Left hindlimb (tissue), 1 donor: ENCODE measurements at regions not wholly inside any gene's neighbourhood (a gene's known extent, or its start where the extent isn't known, plus 50 kb on each side); places are given as distances from the start of the nearest gene placed in this dataset.
A peak's percentile ranks its signal among the peaks of the same experiment; 100 is the strongest.

Experiments used
- DNase-seq: peaks from one replicate; pipeline ENCODE4 v3.0.0-alpha.2; 2018

DNA sequence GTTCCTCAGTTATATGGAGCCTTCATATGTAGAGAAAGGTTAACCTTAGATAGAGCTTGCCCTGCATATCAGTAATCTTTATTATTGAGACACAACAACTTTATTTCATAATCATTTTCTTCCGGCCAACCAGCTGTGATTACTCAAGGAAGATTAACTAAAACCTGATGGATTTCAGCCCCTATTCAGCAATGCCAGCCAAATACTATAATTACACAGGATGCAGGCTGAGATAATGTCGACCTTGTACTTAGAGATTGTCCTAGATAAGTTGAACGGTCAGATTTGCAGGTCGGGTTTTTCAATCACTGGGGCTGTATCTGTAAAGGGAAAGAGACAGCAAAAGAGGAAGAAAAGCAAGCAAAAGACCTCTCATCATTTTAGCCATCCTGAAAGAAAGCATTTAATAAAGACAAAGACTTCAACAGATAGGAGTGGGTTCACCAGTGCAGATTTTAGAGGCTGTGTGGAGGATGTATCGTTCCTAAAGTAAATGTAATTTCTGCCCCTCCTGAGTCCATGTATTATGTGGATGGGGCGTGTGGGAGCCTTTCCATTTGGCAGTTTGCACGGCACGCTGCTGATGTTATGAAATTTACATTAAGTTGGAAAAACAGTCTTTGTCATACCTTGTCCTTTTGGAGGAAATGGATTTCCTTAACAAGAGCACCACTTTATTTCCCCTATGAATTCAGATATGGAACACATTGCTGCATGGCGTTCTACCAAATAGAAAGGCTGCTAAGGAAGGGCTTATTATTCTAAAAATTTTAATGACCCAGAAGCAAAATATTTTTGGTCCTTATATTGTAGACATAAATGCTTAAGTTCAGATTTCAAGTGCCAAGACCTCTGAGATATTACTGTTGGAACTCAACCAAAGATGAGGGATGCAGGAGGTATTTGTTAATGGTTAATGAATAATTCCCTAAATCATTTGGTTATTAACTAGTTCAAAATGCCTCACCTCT is 496.7 kb downstream of the SPRY1 start:
- DNase-seq = peak; percentile 77

DNA sequence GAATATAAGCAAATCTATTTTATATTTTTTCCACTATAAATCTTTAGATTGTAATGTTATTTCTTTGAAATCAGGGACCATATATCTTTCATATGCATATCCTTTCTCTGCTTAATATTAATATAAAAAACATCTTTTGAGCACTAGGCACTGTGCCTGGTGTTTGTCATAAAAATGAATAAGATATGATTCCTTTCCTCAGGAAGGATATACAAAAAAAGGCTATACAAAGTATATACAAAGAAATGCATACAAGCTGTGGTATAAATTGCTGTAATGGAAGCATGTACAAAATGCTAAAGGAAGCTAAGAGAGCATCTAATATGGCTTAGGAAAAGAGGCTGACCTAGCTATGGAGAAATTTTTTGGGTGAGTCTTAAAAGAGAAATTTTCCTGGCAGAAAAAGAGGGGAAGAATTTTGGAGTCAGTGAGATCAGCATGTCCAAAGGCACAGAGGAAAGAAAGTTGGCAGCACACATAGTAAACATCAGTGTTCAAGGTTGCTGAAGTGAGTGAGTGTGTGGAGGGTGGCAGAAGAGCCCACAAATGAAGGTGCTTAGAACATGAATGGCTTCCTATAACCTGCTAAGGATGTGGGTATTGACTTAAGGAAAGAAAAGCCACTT is 500.0 kb downstream of the SPRY1 start:
- DNase-seq = no peak

- DNase-seq = no peak
These were observed 502.5 kb downstream of the SPRY1 start for GRCh38 chr4:123898946-123899666.

- no peak for DNase-seq
These were observed 508.3 kb downstream of the SPRY1 start for GRCh38 chr4:123904882-123905281.

DNA sequence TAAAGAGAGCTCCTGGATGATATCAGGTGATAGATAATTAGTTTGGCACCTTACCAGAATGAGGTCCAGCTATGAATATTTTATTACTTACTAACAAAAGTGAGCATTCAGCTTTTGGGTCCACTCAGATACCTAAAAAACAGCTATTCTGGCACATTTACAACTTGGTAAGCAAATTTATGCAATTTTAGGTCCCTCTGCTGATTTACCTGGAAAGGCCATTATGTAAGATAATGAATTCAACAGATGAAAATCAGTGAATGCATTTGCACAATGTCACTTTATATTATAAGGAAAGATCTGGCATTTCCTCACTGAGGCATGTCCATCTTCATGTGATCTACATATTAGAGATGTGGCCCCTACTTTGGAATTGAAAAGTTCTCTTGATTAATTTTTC is 517.0 kb downstream of the SPRY1 start:
- no peak for DNase-seq

DNA sequence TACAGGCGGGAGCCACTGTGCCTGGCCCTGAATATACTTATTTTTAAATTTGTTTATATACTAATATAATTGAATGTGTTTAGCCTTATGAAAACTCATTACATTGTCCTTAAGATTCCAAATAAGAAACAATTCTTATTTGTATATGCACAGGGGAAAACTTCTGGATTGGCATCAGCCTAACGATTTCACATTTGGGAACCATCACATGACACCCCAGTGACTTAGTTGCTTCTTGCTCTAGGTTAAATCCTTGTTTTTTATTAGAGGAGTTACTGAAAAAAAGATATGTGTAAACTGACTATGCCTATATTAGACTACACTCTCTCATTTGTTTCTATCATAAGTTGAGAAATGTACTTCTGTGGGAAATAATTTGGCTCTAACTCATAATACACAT is 520.2 kb downstream of the SPRY1 start:
- DNase-seq = no peak

DNA sequence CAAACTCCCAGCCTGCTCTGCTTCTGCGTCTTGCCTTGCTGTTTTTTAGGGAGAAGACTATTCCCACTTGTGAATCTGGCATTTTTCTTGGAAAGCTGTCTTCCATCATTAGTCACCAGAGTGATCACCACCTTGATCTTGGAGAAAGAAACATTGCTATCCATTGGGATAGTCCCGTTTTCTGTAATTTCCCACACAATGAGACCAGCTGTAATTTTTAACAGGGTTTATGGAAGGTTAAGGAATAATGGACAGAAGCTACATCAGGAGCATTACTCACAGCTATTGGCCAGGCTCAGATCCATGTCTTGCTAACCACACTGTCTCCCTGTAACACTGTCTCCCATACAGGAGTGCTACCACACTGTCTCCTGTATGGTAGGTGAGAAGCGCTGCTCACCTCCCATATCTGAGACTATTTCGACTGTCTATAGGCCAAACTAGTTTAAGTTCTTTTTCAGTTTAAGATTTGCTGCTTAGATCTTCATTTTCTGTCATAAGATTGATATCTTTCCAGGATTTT is 523.0 kb downstream of the SPRY1 start:
- DNase-seq = no peak

- no peak for DNase-seq
These were observed 524.7 kb downstream of the SPRY1 start for GRCh38 chr4:123921339-123921738.

DNA sequence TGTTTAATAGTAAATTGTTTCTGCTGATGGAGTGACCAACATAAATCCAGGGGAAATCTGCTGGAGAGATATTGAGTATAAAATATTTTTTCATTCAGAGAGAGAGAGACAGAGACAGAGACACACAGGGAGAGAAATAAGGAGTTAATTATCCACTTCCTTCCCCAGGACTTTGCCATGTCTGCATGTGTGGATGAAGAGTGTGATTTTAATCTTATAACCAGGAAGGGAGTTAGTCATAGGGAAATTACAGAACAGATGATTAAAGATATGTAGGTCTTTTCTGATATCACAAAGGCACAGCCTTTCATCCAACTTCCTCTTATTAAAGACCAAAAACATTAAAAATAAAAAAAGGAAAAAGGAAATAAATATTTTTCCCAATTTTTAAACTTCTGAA is 526.3 kb downstream of the SPRY1 start:
- no peak for DNase-seq

- DNase-seq = no peak
These were observed 527.9 kb downstream of the SPRY1 start for GRCh38 chr4:123924536-123924935.

GRCh38 chr4:123929565-123929964 is 533.0 kb downstream of the SPRY1 start:
- no peak for DNase-seq

GRCh38 chr4:123930996-123931395 is 534.4 kb downstream of the SPRY1 start:
- no peak for DNase-seq

DNA sequence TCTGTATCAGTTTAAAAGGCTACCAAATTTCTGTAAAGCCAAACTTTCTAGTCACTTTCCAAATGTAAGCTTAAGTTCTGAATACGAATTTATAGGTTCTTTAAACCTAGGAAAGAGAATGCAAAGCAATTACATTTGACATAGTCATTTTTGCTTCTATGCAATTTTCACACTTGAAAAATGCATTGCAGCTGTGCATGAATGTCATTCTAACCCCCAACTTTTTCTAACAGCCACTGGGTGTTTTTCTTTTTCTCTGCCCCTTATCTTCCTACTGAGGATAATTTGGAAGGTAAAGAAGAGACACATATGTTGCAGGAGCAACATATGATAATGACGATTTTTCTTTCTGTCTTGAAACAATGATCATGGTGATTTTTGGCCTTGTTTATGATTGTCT is 537.5 kb downstream of the SPRY1 start:
- DNase-seq = no peak

- no peak for DNase-seq
These were observed 540.0 kb downstream of the SPRY1 start for GRCh38 chr4:123936621-123937043.

GRCh38 chr4:123937581-123937980 is 541.0 kb downstream of the SPRY1 start:
- no peak for DNase-seq

DNA sequence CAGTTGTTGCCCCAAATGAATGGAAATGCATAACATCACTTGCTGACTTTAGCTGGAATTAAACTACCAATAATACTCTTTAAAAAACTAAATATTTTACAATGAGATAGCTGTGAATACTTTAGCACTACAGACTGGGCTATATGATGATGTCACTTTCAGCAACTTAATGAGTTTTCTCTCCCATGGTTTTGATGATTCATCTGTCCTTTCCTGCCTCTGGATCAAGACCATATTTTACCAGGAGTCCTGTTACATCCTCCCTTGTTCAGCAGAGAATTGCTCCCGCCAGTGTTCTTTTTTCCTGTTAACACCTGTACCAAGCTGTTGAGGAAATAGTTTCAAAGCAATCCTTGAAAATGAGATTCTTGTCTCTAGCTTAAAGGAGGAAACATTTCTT is 543.0 kb downstream of the SPRY1 start:
- DNase-seq = no peak

- no peak for DNase-seq
These were observed 544.0 kb downstream of the SPRY1 start for GRCh38 chr4:123940604-123941003.

GRCh38 chr4:123941306-123941705 is 544.7 kb downstream of the SPRY1 start:
- DNase-seq = no peak

- DNase-seq = no peak
These were observed 547.4 kb downstream of the SPRY1 start for GRCh38 chr4:123943976-123944375.

DNA sequence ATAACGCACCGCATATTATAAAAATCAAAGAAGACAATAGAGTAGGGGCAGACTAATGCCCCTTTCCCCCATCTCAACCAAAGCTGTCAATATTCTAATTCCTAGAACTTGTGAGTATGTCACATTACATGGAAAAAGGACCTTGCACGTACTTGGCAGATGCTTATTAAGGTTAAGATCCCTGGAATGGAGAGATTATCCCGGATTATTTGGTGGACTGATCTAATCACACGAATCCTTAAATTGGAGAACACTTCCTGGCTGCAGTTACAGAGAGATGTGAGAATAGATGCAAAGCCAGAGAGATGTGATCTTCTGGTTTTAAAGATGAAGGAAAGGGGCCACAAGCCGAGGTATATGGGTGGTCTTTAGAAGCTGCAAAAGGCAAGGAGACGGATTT is 548.7 kb downstream of the SPRY1 start:
- DNase-seq = no peak

DNA sequence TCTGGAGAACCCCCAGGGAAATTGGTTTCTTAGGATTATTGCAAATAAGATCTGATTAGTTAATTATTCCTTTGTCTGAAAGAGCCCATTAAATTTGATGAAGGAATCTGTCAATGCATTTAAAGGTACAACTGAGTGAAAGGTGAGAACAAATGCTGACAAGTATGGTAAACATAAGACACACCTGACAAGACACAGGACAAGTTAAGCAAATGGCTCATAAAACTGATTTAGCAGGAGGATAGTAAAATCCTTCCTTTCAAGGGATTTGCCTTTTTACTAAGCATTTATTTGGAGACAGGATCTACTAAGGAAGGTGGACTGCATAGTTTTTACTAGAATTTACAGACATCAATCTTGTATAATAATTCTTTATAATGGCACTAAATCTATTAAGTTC is 553.9 kb downstream of the SPRY1 start:
- no peak for DNase-seq

DNA sequence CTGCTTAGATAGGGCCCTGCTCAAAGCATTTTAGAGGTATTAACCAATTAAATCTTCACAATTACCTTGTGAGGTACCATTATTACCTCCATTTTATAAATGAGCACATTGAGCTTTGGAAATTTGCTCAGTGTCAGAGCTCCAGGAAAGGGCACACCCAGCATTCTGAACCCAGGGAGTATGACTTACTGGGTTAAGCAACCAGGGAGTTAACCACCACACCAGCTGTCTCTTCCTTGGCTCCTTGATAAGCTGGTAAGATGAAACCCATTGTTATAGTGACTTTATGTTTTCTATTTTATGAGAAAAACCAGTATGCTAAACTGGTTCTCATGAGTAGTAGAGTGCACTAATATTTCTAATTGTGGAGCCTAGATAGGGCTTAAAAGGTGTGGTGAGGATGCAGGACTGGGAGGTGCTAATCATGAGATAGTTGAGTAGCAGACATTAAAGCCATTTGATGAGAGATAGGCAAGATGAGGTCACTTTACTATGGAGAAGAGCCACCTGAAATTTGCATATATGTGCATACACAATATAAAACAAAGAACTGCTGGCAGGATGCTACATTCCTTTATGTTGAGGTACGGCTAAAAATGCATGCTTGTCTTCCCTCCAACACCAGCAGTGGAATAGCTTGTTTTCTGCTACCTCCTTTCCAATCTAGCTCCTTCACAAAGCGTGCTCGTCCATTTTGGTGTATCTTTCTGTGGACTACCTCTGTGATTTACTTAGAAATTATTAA is 556.1 kb downstream of the SPRY1 start:
- DNase-seq = no peak

- no peak for DNase-seq
These were observed 557.0 kb downstream of the SPRY1 start for GRCh38 chr4:123953566-123953965.
